DND-41 (cell line): ENCODE measurements at regions not wholly inside any gene's neighbourhood (a gene's known extent, or its start where the extent isn't known, plus 50 kb on each side); places are given as distances from the start of the nearest gene placed in this dataset.

Source experiments
- ATAC-seq: fragments of 200-7000 bp; cut with Tn5 transposase; 3 replicates; pipeline ENCODE4 v1.9.1; 2021; ENCODE audit warnings: low read depth; ENCODE audit not compliant: insufficient read depth
- DNase-seq: peaks from one replicate; pipeline ENCODE4 v3.0.0-alpha.2; 2020
- H2AFZ ChIP-seq: 2 replicates; pipeline ENCODE4 v1.6.0; 2012; ENCODE audit warnings: low read depth, low read length
- H3K27ac ChIP-seq: 2 replicates; pipeline ENCODE4 v1.5.1; 2012; ENCODE audit warnings: low read length, inconsistent platforms
- H3K27me3 ChIP-seq: fragments of 200-600 bp; sonication (generic); 2 replicates; pipeline ENCODE4 v1.6.0; 2012; ENCODE audit warnings: low read length, mild to moderate bottlenecking, inconsistent platforms; ENCODE audit not compliant: insufficient read depth, poor library complexity
- H3K36me3 ChIP-seq: 2 replicates; pipeline ENCODE4 v1.5.1; 2012; ENCODE audit warnings: low read length, inconsistent platforms; ENCODE audit not compliant: insufficient read depth
- H3K4me1 ChIP-seq: 2 replicates; pipeline ENCODE4 v1.5.1; 2012; ENCODE audit warnings: mild to moderate bottlenecking, low read length; ENCODE audit not compliant: insufficient read depth
- H3K4me2 ChIP-seq: 2 replicates; pipeline ENCODE4 v1.6.0; 2012; ENCODE audit warnings: mild to moderate bottlenecking, moderate library complexity, low read length, inconsistent platforms; ENCODE audit not compliant: insufficient read depth
- H3K4me3 ChIP-seq, 2 experiments: fragments of 200-600 bp in 1 of 2; shearing (Covaris generic) in 1 of 2; 2 replicates each; pipeline ENCODE4 v1.5.1; 2012 to 2016; ENCODE audit warnings: inconsistent platforms in 2 of 2, low read length in 2 of 2, mild to moderate bottlenecking in 2 of 2, low read depth in 1 of 2, moderate library complexity in 1 of 2
- H3K79me2 ChIP-seq: 2 replicates; pipeline ENCODE4 v1.6.0; 2012; ENCODE audit warnings: low read length, inconsistent platforms; ENCODE audit not compliant: insufficient read depth
- H3K9ac ChIP-seq: 2 replicates; pipeline ENCODE4 v1.6.0; 2012; ENCODE audit warnings: low read depth, mild to moderate bottlenecking, inconsistent platforms, low read length, moderate library complexity
- H3K9me3 ChIP-seq: 2 replicates; pipeline ENCODE4 v1.5.1; 2012; ENCODE audit warnings: low read length, moderate library complexity, mild to moderate bottlenecking, inconsistent platforms; ENCODE audit not compliant: insufficient read depth, severe bottlenecking
- H4K20me1 ChIP-seq: 2 replicates; pipeline ENCODE4 v1.6.0; 2012; ENCODE audit warnings: low read length; ENCODE audit not compliant: insufficient read depth
- CTCF ChIP-seq: IDR thresholded peaks from 2 replicates; pipeline ENCODE4 v1.5.1; 2012; ENCODE audit warnings: borderline replicate concordance, low read length, moderate library complexity, mild to moderate bottlenecking; ENCODE audit not compliant: poor library complexity, severe bottlenecking; ENCODE audit errors: extremely low read depth
- EZH2 ChIP-seq: IDR thresholded peaks from 3 replicates; pipeline ENCODE4 v1.6.1; 2012; ENCODE audit warnings: borderline replicate concordance, low read depth, mild to moderate bottlenecking, moderate library complexity, low read length, inconsistent platforms; ENCODE audit not compliant: severe bottlenecking

- Histone ChIP-seq H4K20me1 (no peaks in the 10 kb centered on the region), H3K36me3 (no peaks in the 10 kb centered on the region), H3K79me2 (no peaks in the 10 kb centered on the region), H3K27me3 (no peaks in the 10 kb centered on the region), H3K9me3 (no peaks in the 10 kb centered on the region), H2AFZ (no peak overlapping the region), H3K4me1 (peaks cover 53% of the 10 kb centered on the region), H3K4me2 (no peak overlapping the region), H3K27ac (no peak overlapping the region), H3K4me3 (no peak overlapping the region), H3K9ac (no peak overlapping the region)
- ATAC-seq (no peak), DNase-seq (no peak)
- TF ChIP-seq EZH2 (no peak), CTCF (no peak)
Measured at GRCh38 chr12:92402415-92402814, 256.8 kb upstream of the BTG1 start.

- no peaks in the 10 kb centered on the region for H3K27me3 ChIP-seq
- peaks cover 2% of the 10 kb centered on the region for H3K9me3 ChIP-seq
- no peak overlapping the region for H3K4me3 ChIP-seq
- peak overlapping the region; percentile 24 for H3K27ac ChIP-seq
- H3K4me1 ChIP-seq = peaks cover 53% of the 10 kb centered on the region
- no peak overlapping the region for H3K9ac ChIP-seq
- DNase-seq = no peak
- no peaks in the 10 kb centered on the region for H4K20me1 ChIP-seq
- no peaks in the 10 kb centered on the region for H3K36me3 ChIP-seq
- H2AFZ ChIP-seq = peak overlapping the region; percentile 38
- TF ChIP-seq EZH2 (no peak), CTCF (no peak)
- no peak overlapping the region for H3K4me2 ChIP-seq
- no peaks in the 10 kb centered on the region for H3K79me2 ChIP-seq
- no peak for ATAC-seq
Measured at GRCh38 chr12:92400006-92400405, 254.4 kb upstream of the BTG1 start.

- no peaks in the 10 kb centered on the region for H3K36me3 ChIP-seq
- peak overlapping the region; percentile 32; the same call in 1 of the 2 replicates for H3K27ac ChIP-seq
- no peaks in the 10 kb centered on the region for H3K79me2 ChIP-seq
- no peak overlapping the region for H3K4me3 ChIP-seq
- TF ChIP-seq EZH2 = no peak
- no peak for TF ChIP-seq CTCF
- peaks cover 40% of the 10 kb centered on the region for H3K4me1 ChIP-seq
- peaks cover 11% of the 10 kb centered on the region for H3K9me3 ChIP-seq
- H3K4me2 ChIP-seq = no peak overlapping the region
- DNase-seq (no peak), ATAC-seq (peak; percentile 68; the same call in 2 of the 3 replicates)
- H4K20me1 ChIP-seq = no peaks in the 10 kb centered on the region
- H3K9ac ChIP-seq = no peak overlapping the region
- no peaks in the 10 kb centered on the region for H3K27me3 ChIP-seq
- H2AFZ ChIP-seq = no peak overlapping the region
Measured at GRCh38 chr12:92398565-92399309, 253.1 kb upstream of the BTG1 start.
